ENCODE measurements at regions not wholly inside any gene's neighbourhood (a gene's known extent, or its start where the extent isn't known, plus 50 kb on each side); places are given as distances from the start of the nearest gene placed in this dataset.
"Not testable (repeated sequence)": the region's sequence is repeated elsewhere in the genome, so short reads cannot be mapped to it uniquely, and the experiment has no call there.

- Histone ChIP-seq H3K9me2 (replicated peaks; ENCODE audit: insufficient read depth, low read length) (no peaks in the 10 kb centered on the region), H3K27ac (ENCODE audit: low read length) (no peak overlapping the region), H3K79me2 (ENCODE audit: low read length) (no peaks in the 10 kb centered on the region), H4K20me1 (ENCODE audit: insufficient read depth, low read length) (no peaks in the 10 kb centered on the region), H3K9me3 (replicated peaks; ENCODE audit: insufficient read depth, low read length) (no peaks in the 10 kb centered on the region), H3K4me1 (ENCODE audit: low read length) (peaks cover 3% of the 10 kb centered on the region), H3K4me3 (ENCODE audit: low read length) (no peak overlapping the region), H3K27me3 (replicated peaks; ENCODE audit: insufficient read depth, low read length) (peaks cover 19% of the 10 kb centered on the region), H2AFZ (ENCODE audit: low read length) (no peak overlapping the region), H3K36me3 (replicated peaks; ENCODE audit: insufficient read depth, low read length) (no peaks in the 10 kb centered on the region), H3F3A (ENCODE audit: insufficient read depth, low read length) (no peaks in the 10 kb centered on the region), H3K4me2 (ENCODE audit: low read depth, low read length) (no peak overlapping the region), H3K9ac (ENCODE audit: low read length) (no peak overlapping the region)
- TF ChIP-seq EZH2phosphoT487 (IDR thresholded peaks at IDR 0.05; ENCODE audit: low read length) (no peak), EZH2 (optimal IDR thresholded peaks at IDR 0.05; ENCODE audit: low read depth, low read length) (no peak), CTCF (IDR thresholded peaks at IDR 0.05; ENCODE audit: low read length) (no peak)
- no peak for DNase-seq
These were observed 89.1 kb upstream of the NEGR1 start for GRCh38 chr1:72371259-72372035.

GRCh38 chr1:72370836-72371235 is 88.5 kb upstream of the NEGR1 start:
- H3F3A ChIP-seq (ENCODE audit: insufficient read depth, low read length); H3K36me3 ChIP-seq (replicated peaks; ENCODE audit: insufficient read depth, low read length); H3K4me1 ChIP-seq (ENCODE audit: low read length); H3K27ac ChIP-seq (ENCODE audit: low read length); H3K9me2 ChIP-seq (replicated peaks; ENCODE audit: insufficient read depth, low read length); H3K9ac ChIP-seq (ENCODE audit: low read length); H2AFZ ChIP-seq (ENCODE audit: low read length); H4K20me1 ChIP-seq (ENCODE audit: insufficient read depth, low read length); H3K9me3 ChIP-seq (replicated peaks; ENCODE audit: insufficient read depth, low read length); H3K79me2 ChIP-seq (ENCODE audit: low read length); H3K4me3 ChIP-seq (ENCODE audit: low read length); H3K4me2 ChIP-seq (ENCODE audit: low read depth, low read length); DNase-seq: not testable (repeated sequence)
- H3K27me3 ChIP-seq (replicated peaks; ENCODE audit: insufficient read depth, low read length), result peaks cover 19% of the 10 kb centered on the region

- Histone ChIP-seq H3K4me2 (ENCODE audit: low read depth, low read length) (no peak overlapping the region), H2AFZ (ENCODE audit: low read length) (no peak overlapping the region), H3K4me3 (ENCODE audit: low read length) (no peak overlapping the region), H4K20me1 (ENCODE audit: insufficient read depth, low read length) (no peaks in the 10 kb centered on the region), H3K36me3 (replicated peaks; ENCODE audit: insufficient read depth, low read length) (no peaks in the 10 kb centered on the region), H3K9ac (ENCODE audit: low read length) (no peak overlapping the region), H3K27ac (ENCODE audit: low read length) (no peak overlapping the region), H3K9me3 (replicated peaks; ENCODE audit: insufficient read depth, low read length) (no peaks in the 10 kb centered on the region), H3K9me2 (replicated peaks; ENCODE audit: insufficient read depth, low read length) (no peaks in the 10 kb centered on the region), H3K4me1 (ENCODE audit: low read length) (peaks cover 6% of the 10 kb centered on the region), H3K79me2 (ENCODE audit: low read length) (no peaks in the 10 kb centered on the region), H3K27me3 (replicated peaks; ENCODE audit: insufficient read depth, low read length) (peaks cover 19% of the 10 kb centered on the region), H3F3A (ENCODE audit: insufficient read depth, low read length) (no peaks in the 10 kb centered on the region)
- peak; percentile 36 for DNase-seq
- TF ChIP-seq EZH2 (optimal IDR thresholded peaks at IDR 0.05; ENCODE audit: low read depth, low read length) (no peak), EZH2phosphoT487 (IDR thresholded peaks at IDR 0.05; ENCODE audit: low read length) (no peak), CTCF (IDR thresholded peaks at IDR 0.05; ENCODE audit: low read length) (no peak)
These were observed 86.9 kb upstream of the NEGR1 start for GRCh38 chr1:72369069-72369757.

- H3K27me3 ChIP-seq (replicated peaks; ENCODE audit: insufficient read depth, low read length), result peaks cover 19% of the 10 kb centered on the region
- no peaks in the 10 kb centered on the region for H4K20me1 ChIP-seq (ENCODE audit: insufficient read depth, low read length)
- no peak overlapping the region for H3K4me2 ChIP-seq (ENCODE audit: low read depth, low read length)
- peak; percentile 68 for DNase-seq
- H3K27ac ChIP-seq (ENCODE audit: low read length), result no peak overlapping the region
- peaks cover 6% of the 10 kb centered on the region for H3K4me1 ChIP-seq (ENCODE audit: low read length)
- no peaks in the 10 kb centered on the region for H3K9me3 ChIP-seq (replicated peaks; ENCODE audit: insufficient read depth, low read length)
- TF ChIP-seq EZH2 (optimal IDR thresholded peaks at IDR 0.05; ENCODE audit: low read depth, low read length) (no peak), EZH2phosphoT487 (IDR thresholded peaks at IDR 0.05; ENCODE audit: low read length) (no peak), CTCF (IDR thresholded peaks at IDR 0.05; ENCODE audit: low read length) (no peak)
- H2AFZ ChIP-seq (ENCODE audit: low read length), result no peak overlapping the region
- H3K36me3 ChIP-seq (replicated peaks; ENCODE audit: insufficient read depth, low read length), result no peaks in the 10 kb centered on the region
- H3K79me2 ChIP-seq (ENCODE audit: low read length), result no peaks in the 10 kb centered on the region
- no peaks in the 10 kb centered on the region for H3K9me2 ChIP-seq (replicated peaks; ENCODE audit: insufficient read depth, low read length)
- no peak overlapping the region for H3K9ac ChIP-seq (ENCODE audit: low read length)
- H3K4me3 ChIP-seq (ENCODE audit: low read length), result no peak overlapping the region
- H3F3A ChIP-seq (ENCODE audit: insufficient read depth, low read length), result no peaks in the 10 kb centered on the region
These were observed 84.1 kb upstream of the NEGR1 start for GRCh38 chr1:72366466-72366865.
